HL-60 (cell line): ENCODE measurements at regions not wholly inside any gene's neighbourhood (a gene's known extent, or its start where the extent isn't known, plus 50 kb on each side); places are given as distances from the start of the nearest gene placed in this dataset.

Experiments
- DNase-seq, 2 experiments: peaks; one replicate each; pipeline ENCODE4 v3.0.0-alpha.2; 2010 to 2020; ENCODE audit warnings: low read depth in 1 of 2, low spot score in 1 of 2
- H3K27ac ChIP-seq: fragments of 250-450 bp; sonication (Bioruptor Pico); replicated peaks from 2 replicates; pipeline ENCODE4 v1.5.1; 2020; ENCODE audit warnings: mild to moderate bottlenecking, moderate library complexity
- H3K27me3 ChIP-seq: fragments of 250-450 bp; sonication (Bioruptor Pico); 2 replicates; pipeline ENCODE4 v1.5.1; 2021; ENCODE audit warnings: mild to moderate bottlenecking, moderate library complexity; ENCODE audit not compliant: insufficient read depth, poor library complexity, severe bottlenecking
- H3K4me3 ChIP-seq: replicated peaks from 2 replicates; pipeline ENCODE4 v1.5.1; 2011; ENCODE audit warnings: mild to moderate bottlenecking, control low read depth, low read length; ENCODE audit not compliant: insufficient read depth
- CTCF ChIP-seq: IDR thresholded peaks from one replicate; pipeline ENCODE4 v1.5.1; 2011; ENCODE audit warnings: low read length, control low read depth, inconsistent platforms; ENCODE audit not compliant: insufficient read depth
- GABPA ChIP-seq: IDR thresholded peaks from 2 replicates; pipeline ENCODE4 v1.6.1; 2012; ENCODE audit warnings: low read depth
- POLR2AphosphoS5 ChIP-seq: IDR thresholded peaks from 2 replicates; pipeline ENCODE4 v1.6.1; 2012; ENCODE audit warnings: low read depth
- REST ChIP-seq: IDR thresholded peaks from 2 replicates; pipeline ENCODE4 v1.6.1; 2012; ENCODE audit warnings: low read depth; ENCODE audit not compliant: insufficient replicate concordance
- SPI1 ChIP-seq: IDR thresholded peaks from 2 replicates; pipeline ENCODE4 v1.6.1; 2012; ENCODE audit warnings: low read depth, mild to moderate bottlenecking, borderline replicate concordance

GRCh38 chr12:19657118-19657731 lies 217.9 kb downstream of the AEBP2 start:
- no peak overlapping the region for H3K4me3 ChIP-seq
- no peaks in the 10 kb centered on the region for H3K27me3 ChIP-seq
- no peak for TF ChIP-seq GABPA
- no peak for TF ChIP-seq CTCF
- TF ChIP-seq REST: no peak
- no peak for TF ChIP-seq POLR2AphosphoS5
- no peak for TF ChIP-seq SPI1
- no peak for DNase-seq
- no peak overlapping the region for H3K27ac ChIP-seq

- Histone ChIP-seq H3K27ac (no peak overlapping the region), H3K27me3 (no peaks in the 10 kb centered on the region), H3K4me3 (no peak overlapping the region)
- TF ChIP-seq SPI1 (no peak), CTCF (no peak), GABPA (no peak), REST (no peak), POLR2AphosphoS5 (no peak)
- no peak for DNase-seq
Measured at GRCh38 chr12:19657732-19658130, 218.4 kb downstream of the AEBP2 start.

GRCh38 chr12:19659086-19659485 lies 219.8 kb downstream of the AEBP2 start:
- H3K27me3 ChIP-seq: no peaks in the 10 kb centered on the region
- H3K4me3 ChIP-seq: no peak overlapping the region
- H3K27ac ChIP-seq: no peak overlapping the region
- no peak for TF ChIP-seq CTCF
- no peak for TF ChIP-seq SPI1
- TF ChIP-seq GABPA: no peak
- no peak for TF ChIP-seq REST
- no peak for TF ChIP-seq POLR2AphosphoS5
- no peak for DNase-seq
